HepG2 (cell line): ENCODE measurements at regions not wholly inside any gene's neighbourhood (a gene's known extent, or its start where the extent isn't known, plus 50 kb on each side); places are given as distances from the start of the nearest gene placed in this dataset.

Source experiments
- ATAC-seq: fragments of 200-7000 bp; cut with Tn5 transposase; 3 replicates; pipeline ENCODE4 v1.9.1; 2020; ENCODE audit warnings: mild to moderate bottlenecking, moderate library complexity
- BruUV-seq: library from RNA; stranded (reverse); fragments of 400-500 nt; replicated peaks from 2 replicates; lab custom pipeline; 2021; lab: Mats Ljungman, UMichigan
- CTCF ChIA-PET: fragments of 300-600 bp; formaldehyde crosslinking; extraction: SDS; loops from one replicate; lab custom pipeline; 2021; ENCODE audit warnings: low total read pairs, inconsistent platforms, low intra/inter-chr PET ratio; lab: Yijun Ruan, JAX
- POLR2A ChIA-PET: fragments of 350-600 bp; sonication (Branson Sonifier 250); formaldehyde crosslinking; loops from one replicate; lab custom pipeline; 2020; ENCODE audit warnings: antibody characterized with exemption, inconsistent platforms; lab: Yijun Ruan, JAX
- DNase-seq: peaks from one replicate; pipeline ENCODE4 v3.0.0-alpha.2; 2015; ENCODE audit warnings: low spot score
- FAIRE-seq: peaks from 3 replicates; lab custom pipeline; 2011; peaks lifted over from hg19 to GRCh38; lab: Jason Lieb, UNC
- H2AFZ ChIP-seq: one replicate; pipeline ENCODE4 v1.6.1; 2011; ENCODE audit warnings: low read length, inconsistent platforms
- H3K27ac ChIP-seq: fragments of 300-600 bp; 3 replicates; pipeline ENCODE4 v1.8.0; 2011; ENCODE audit warnings: mixed run types, mild to moderate bottlenecking, mixed read lengths, low read length, inconsistent platforms; ENCODE audit not compliant: insufficient read depth; ENCODE audit errors: extremely low read length
- H3K27me3 ChIP-seq, 2 experiments: fragments of 200-600 bp in 1 of 2; 2 replicates in 1 of 2; 3 replicates in 1 of 2; pipeline versions ENCODE4 v1.6.0 to v1.8.0; 2011; ENCODE audit warnings: low read length in 2 of 2, mild to moderate bottlenecking in 2 of 2, moderate library complexity in 2 of 2, inconsistent platforms in 1 of 2; ENCODE audit not compliant: insufficient read depth in 2 of 2, control insufficient read depth in 1 of 2
- H3K36me3 ChIP-seq, 2 experiments: fragments of 200-600 bp in 1 of 2; replicated peaks in 1 of 2; 2 replicates in 1 of 2; 3 replicates in 1 of 2; pipeline versions ENCODE4 v1.5.1 to v1.8.0; 2011; ENCODE audit warnings: low read length in 2 of 2, inconsistent platforms in 1 of 2; ENCODE audit not compliant: insufficient read depth in 2 of 2, control insufficient read depth in 1 of 2
- H3K4me1 ChIP-seq: 2 replicates; pipeline ENCODE4 v1.5.1; 2012; ENCODE audit warnings: low read length, inconsistent platforms; ENCODE audit not compliant: insufficient read depth
- H3K4me2 ChIP-seq: 2 replicates; pipeline ENCODE4 v1.6.0; 2011; ENCODE audit warnings: low read depth, low read length, inconsistent platforms
- H3K4me3 ChIP-seq, 3 experiments: fragments of 200-600 bp in 1 of 3; sonication (generic), shearing (Covaris generic) in 1 of 3; replicated peaks in 1 of 3; 2 replicates each; pipeline ENCODE4 v1.5.1; 2011 to 2016; ENCODE audit warnings: low read length in 3 of 3, inconsistent platforms in 2 of 3, low read depth in 2 of 3, mild to moderate bottlenecking in 2 of 3, control low read depth in 1 of 3, mixed read lengths in 1 of 3; ENCODE audit not compliant: insufficient read depth in 1 of 3
- H3K79me2 ChIP-seq: one replicate; pipeline ENCODE4 v1.6.1; 2011; ENCODE audit warnings: low read length, inconsistent platforms; ENCODE audit not compliant: insufficient read depth
- H3K9ac ChIP-seq: 2 replicates; pipeline ENCODE4 v1.6.0; 2011; ENCODE audit warnings: mild to moderate bottlenecking, low read depth, low read length, inconsistent platforms; ENCODE audit not compliant: insufficient read depth
- H3K9me3 ChIP-seq: 2 replicates; pipeline ENCODE4 v1.5.1; 2012; ENCODE audit warnings: mild to moderate bottlenecking, low read length
- H4K20me1 ChIP-seq: 2 replicates; pipeline ENCODE4 v1.6.0; 2011; ENCODE audit warnings: inconsistent platforms, mild to moderate bottlenecking, low read length, moderate library complexity; ENCODE audit not compliant: insufficient read depth
- ATM ChIP-seq: fragments of 450-650 bp; IDR thresholded peaks from 2 replicates; pipeline ENCODE4 v1.7.1; 2017; ENCODE audit warnings: mild to moderate bottlenecking, borderline replicate concordance
- FLYWCH1 ChIP-seq: sonication (generic); formaldehyde crosslinking; IDR thresholded peaks from 2 replicates; pipeline ENCODE4 v1.8.1; 2023; ENCODE audit warnings: mild to moderate bottlenecking, missing genetic modification reagents
- HNF4A ChIP-seq: sonication (generic); formaldehyde crosslinking; IDR thresholded peaks from 2 replicates; pipeline ENCODE4 v1.4.0; 2020; ENCODE audit warnings: missing genetic modification reagents
- SMARCC2 ChIP-seq: fragments of 450-650 bp; IDR thresholded peaks from 2 replicates; pipeline ENCODE4 v1.6.1; 2017; ENCODE audit warnings: antibody characterized with exemption, mild to moderate bottlenecking
- ZFAT ChIP-seq: sonication (generic); formaldehyde crosslinking; conservative IDR thresholded peaks from 2 replicates; pipeline ENCODE4 v1.8.1; 2023; ENCODE audit warnings: missing genetic modification reagents, inconsistent platforms
- ZNF616 ChIP-seq: sonication (generic); formaldehyde crosslinking; IDR thresholded peaks from 2 replicates; pipeline ENCODE4 v1.5.0; 2020; ENCODE audit warnings: low read depth, mild to moderate bottlenecking, missing genetic modification reagents
- ZNF674 ChIP-seq: sonication (generic); formaldehyde crosslinking; IDR thresholded peaks from 2 replicates; pipeline ENCODE4 v1.5.0; 2020; ENCODE audit warnings: low read depth, mild to moderate bottlenecking, missing genetic modification reagents
- WGBS: methylation state at CpG from one replicate; pipeline ENCODE4 v1.1.6; 2017; ENCODE audit warnings: low lambda C conversion rate; 5-methylcytosine and 5-hydroxymethylcytosine counted together
- in situ Hi-C: cut with HindIII; loops from 2 replicates; pipeline ENCODE4 v1.10.0; 2017; ENCODE audit warnings: low pct_unique_long_range_greater_than_20kb; ENCODE audit not compliant: extremely low pct_ligation_motif_present
- intact Hi-C: fragments of 100-400 bp; cut with micrococcal nuclease; formaldehyde crosslinking; loops from one replicate; pipeline ENCODE4 v1.10.0; 2022; ENCODE audit not compliant: unreplicated experiment
- TF ChIP-seq, protein P1 (sequence below): sonication (generic); formaldehyde crosslinking; IDR thresholded peaks from 2 replicates; pipeline ENCODE4 v1.5.0; 2020; ENCODE audit warnings: mild to moderate bottlenecking, missing genetic modification reagents
- TF ChIP-seq, protein P2 (sequence below): sonication (generic); formaldehyde crosslinking; IDR thresholded peaks from 2 replicates; pipeline ENCODE4 v1.8.0; 2022; ENCODE audit warnings: mild to moderate bottlenecking, missing genetic modification reagents, borderline replicate concordance
- TF ChIP-seq, protein P3 (sequence below): sonication (generic); formaldehyde crosslinking; IDR thresholded peaks from 2 replicates; pipeline ENCODE4 v1.4.0; 2020; ENCODE audit warnings: missing genetic modification reagents, borderline replicate concordance
- TF ChIP-seq, protein P4 (sequence below): sonication (generic); formaldehyde crosslinking; IDR thresholded peaks from 2 replicates; pipeline ENCODE4 v1.5.1; 2020; ENCODE audit warnings: mild to moderate bottlenecking, missing genetic modification reagents, borderline replicate concordance

DNA sequence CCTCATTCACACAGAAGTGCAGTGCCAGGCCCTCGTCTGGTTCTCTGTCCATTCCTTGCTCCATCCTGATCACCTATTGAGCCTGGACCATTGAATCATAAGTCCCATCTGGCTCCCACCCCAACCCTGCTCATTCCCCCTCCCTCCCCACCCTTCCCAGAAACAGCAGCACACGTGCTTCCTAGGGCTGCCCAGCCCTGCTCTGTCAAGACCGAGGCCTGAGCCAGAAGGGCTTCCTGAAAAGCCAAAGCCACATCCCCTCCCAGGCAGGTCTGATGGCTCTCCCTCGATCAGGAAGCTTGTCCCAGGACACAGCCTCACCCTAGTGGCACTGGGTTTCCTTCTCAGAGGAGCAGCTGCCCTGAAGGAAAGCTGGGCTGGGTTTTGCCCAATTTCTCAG is 79.8 kb upstream of the FZD7 start:
- in situ Hi-C loops (no loop called here), intact Hi-C loops (no loop called here)
- no peak overlapping the region for H3K9ac ChIP-seq
- no peaks in the 10 kb centered on the region for H4K20me1 ChIP-seq
- ATAC-seq = no peak
- CTCF ChIA-PET = no interaction called here
- H2AFZ ChIP-seq = no peak overlapping the region
- TF ChIP-seq, protein P1, sequence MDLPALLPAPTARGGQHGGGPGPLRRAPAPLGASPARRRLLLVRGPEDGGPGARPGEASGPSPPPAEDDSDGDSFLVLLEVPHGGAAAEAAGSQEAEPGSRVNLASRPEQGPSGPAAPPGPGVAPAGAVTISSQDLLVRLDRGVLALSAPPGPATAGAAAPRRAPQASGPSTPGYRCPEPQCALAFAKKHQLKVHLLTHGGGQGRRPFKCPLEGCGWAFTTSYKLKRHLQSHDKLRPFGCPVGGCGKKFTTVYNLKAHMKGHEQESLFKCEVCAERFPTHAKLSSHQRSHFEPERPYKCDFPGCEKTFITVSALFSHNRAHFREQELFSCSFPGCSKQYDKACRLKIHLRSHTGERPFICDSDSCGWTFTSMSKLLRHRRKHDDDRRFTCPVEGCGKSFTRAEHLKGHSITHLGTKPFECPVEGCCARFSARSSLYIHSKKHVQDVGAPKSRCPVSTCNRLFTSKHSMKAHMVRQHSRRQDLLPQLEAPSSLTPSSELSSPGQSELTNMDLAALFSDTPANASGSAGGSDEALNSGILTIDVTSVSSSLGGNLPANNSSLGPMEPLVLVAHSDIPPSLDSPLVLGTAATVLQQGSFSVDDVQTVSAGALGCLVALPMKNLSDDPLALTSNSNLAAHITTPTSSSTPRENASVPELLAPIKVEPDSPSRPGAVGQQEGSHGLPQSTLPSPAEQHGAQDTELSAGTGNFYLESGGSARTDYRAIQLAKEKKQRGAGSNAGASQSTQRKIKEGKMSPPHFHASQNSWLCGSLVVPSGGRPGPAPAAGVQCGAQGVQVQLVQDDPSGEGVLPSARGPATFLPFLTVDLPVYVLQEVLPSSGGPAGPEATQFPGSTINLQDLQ = no peak
- TF ChIP-seq FLYWCH1 (CRISPR knock-in tag) (no peak), ZNF616 (CRISPR knock-in tag) (no peak), ZNF674 (CRISPR knock-in tag) (no peak), ATM (no peak), HNF4A (CRISPR knock-in tag) (no peak), ZFAT (CRISPR knock-in tag) (no peak), SMARCC2 (no peak)
- TF ChIP-seq, protein P2, sequence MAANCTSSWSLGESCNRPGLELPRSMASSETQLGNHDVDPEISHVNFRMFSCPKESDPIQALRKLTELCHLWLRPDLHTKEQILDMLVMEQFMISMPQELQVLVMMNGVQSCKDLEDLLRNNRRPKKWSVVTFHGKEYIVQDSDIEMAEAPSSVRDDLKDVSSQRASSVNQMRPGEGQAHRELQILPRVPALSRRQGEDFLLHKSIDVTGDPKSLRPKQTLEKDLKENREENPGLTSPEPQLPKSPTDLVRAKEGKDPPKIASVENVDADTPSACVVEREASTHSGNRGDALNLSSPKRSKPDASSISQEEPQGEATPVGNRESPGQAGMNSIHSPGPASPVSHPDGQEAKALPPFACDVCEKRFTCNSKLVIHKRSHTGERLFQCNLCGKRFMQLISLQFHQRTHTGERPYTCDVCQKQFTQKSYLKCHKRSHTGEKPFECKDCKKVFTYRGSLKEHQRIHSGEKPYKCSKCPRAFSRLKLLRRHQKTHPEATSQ (CRISPR knock-in tag) = no peak
- TF ChIP-seq, protein P3, sequence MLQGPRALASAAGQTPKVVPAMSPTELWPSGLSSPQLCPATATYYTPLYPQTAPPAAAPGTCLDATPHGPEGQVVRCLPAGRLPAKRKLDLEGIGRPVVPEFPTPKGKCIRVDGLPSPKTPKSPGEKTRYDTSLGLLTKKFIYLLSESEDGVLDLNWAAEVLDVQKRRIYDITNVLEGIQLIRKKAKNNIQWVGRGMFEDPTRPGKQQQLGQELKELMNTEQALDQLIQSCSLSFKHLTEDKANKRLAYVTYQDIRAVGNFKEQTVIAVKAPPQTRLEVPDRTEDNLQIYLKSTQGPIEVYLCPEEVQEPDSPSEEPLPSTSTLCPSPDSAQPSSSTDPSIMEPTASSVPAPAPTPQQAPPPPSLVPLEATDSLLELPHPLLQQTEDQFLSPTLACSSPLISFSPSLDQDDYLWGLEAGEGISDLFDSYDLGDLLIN = no peak
- TF ChIP-seq, protein P4, sequence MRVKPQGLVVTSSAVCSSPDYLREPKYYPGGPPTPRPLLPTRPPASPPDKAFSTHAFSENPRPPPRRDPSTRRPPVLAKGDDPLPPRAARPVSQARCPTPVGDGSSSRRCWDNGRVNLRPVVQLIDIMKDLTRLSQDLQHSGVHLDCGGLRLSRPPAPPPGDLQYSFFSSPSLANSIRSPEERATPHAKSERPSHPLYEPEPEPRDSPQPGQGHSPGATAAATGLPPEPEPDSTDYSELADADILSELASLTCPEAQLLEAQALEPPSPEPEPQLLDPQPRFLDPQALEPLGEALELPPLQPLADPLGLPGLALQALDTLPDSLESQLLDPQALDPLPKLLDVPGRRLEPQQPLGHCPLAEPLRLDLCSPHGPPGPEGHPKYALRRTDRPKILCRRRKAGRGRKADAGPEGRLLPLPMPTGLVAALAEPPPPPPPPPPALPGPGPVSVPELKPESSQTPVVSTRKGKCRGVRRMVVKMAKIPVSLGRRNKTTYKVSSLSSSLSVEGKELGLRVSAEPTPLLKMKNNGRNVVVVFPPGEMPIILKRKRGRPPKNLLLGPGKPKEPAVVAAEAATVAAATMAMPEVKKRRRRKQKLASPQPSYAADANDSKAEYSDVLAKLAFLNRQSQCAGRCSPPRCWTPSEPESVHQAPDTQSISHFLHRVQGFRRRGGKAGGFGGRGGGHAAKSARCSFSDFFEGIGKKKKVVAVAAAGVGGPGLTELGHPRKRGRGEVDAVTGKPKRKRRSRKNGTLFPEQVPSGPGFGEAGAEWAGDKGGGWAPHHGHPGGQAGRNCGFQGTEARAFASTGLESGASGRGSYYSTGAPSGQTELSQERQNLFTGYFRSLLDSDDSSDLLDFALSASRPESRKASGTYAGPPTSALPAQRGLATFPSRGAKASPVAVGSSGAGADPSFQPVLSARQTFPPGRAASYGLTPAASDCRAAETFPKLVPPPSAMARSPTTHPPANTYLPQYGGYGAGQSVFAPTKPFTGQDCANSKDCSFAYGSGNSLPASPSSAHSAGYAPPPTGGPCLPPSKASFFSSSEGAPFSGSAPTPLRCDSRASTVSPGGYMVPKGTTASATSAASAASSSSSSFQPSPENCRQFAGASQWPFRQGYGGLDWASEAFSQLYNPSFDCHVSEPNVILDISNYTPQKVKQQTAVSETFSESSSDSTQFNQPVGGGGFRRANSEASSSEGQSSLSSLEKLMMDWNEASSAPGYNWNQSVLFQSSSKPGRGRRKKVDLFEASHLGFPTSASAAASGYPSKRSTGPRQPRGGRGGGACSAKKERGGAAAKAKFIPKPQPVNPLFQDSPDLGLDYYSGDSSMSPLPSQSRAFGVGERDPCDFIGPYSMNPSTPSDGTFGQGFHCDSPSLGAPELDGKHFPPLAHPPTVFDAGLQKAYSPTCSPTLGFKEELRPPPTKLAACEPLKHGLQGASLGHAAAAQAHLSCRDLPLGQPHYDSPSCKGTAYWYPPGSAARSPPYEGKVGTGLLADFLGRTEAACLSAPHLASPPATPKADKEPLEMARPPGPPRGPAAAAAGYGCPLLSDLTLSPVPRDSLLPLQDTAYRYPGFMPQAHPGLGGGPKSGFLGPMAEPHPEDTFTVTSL (CRISPR knock-in tag) = no peak
- BruUV-seq = no TSS peak
- no peaks in the 10 kb centered on the region for H3K4me1 ChIP-seq
- H3K4me3 ChIP-seq = no peak overlapping the region
- H3K79me2 ChIP-seq = no peaks in the 10 kb centered on the region
- H3K9me3 ChIP-seq = no peaks in the 10 kb centered on the region
- no peak for FAIRE-seq
- WGBS = 1% methylated on average over 4 of the region's 4 CpGs
- H3K36me3 ChIP-seq = no peaks in the 10 kb centered on the region
- no peak for DNase-seq
- POLR2A ChIA-PET = no interaction called here
- peaks cover 0 to 10% of the 10 kb centered on the region in 2 experiments; a peak in 1 of 5 replicates for H3K27me3 ChIP-seq
- H3K27ac ChIP-seq = no peak overlapping the region
- no peak overlapping the region for H3K4me2 ChIP-seq
